ENCODE measurements at regions not wholly inside any gene's neighbourhood (a gene's known extent, or its start where the extent isn't known, plus 50 kb on each side); places are given as distances from the start of the nearest gene placed in this dataset.

GRCh38 chr4:152074573-152074972 lies 313.8 kb upstream of the GATB start:
- TF ChIP-seq CTCF (conservative IDR thresholded peaks at IDR 0.05 in 1 of 2, IDR thresholded peaks at IDR 0.05 in 1 of 2; ENCODE audit: extremely low read depth in 1 of 2, insufficient read depth in 1 of 2, low read depth in 1 of 2, low read length in 2 of 2) (no peak), EZH2 (IDR thresholded peaks at IDR 0.05; ENCODE audit: borderline replicate concordance, low read length) (no peak)
